ENCODE measurements at regions not wholly inside any gene's neighbourhood (a gene's known extent, or its start where the extent isn't known, plus 50 kb on each side); places are given as distances from the start of the nearest gene placed in this dataset.

DNA sequence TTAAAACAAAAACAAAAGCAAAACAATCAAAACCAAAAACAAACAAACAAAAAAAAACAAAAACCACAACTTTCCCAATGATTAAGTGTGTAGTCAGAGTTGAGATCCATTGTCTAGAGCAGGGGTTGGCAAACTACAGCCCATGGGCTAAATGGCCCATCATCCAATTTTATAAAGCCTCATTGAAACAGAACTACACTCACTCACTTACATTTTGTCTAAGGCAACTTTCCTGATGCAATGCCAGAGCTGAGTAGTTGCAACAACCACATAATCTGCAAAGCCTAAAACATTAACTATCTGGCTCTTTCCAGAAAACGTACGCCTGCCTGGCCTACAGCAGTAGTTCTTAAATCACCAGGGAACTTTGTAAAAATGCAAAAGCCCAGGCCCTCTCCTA, 124.1 kb downstream of the SOX9 start:
- intact Hi-C loops (cut with DNase I), result no loop called here
- no peaks in the 10 kb centered on the region for H3K9me3 ChIP-seq
- H3K27me3 ChIP-seq, result no peaks in the 10 kb centered on the region
- DNase-seq, result no peak
- H3K27ac ChIP-seq, result no peak overlapping the region
- TF ChIP-seq, protein P1, sequence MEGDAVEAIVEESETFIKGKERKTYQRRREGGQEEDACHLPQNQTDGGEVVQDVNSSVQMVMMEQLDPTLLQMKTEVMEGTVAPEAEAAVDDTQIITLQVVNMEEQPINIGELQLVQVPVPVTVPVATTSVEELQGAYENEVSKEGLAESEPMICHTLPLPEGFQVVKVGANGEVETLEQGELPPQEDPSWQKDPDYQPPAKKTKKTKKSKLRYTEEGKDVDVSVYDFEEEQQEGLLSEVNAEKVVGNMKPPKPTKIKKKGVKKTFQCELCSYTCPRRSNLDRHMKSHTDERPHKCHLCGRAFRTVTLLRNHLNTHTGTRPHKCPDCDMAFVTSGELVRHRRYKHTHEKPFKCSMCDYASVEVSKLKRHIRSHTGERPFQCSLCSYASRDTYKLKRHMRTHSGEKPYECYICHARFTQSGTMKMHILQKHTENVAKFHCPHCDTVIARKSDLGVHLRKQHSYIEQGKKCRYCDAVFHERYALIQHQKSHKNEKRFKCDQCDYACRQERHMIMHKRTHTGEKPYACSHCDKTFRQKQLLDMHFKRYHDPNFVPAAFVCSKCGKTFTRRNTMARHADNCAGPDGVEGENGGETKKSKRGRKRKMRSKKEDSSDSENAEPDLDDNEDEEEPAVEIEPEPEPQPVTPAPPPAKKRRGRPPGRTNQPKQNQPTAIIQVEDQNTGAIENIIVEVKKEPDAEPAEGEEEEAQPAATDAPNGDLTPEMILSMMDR (IDR thresholded peaks at IDR 0.05), result no peak
- no peak overlapping the region for H3K4me3 ChIP-seq
- H3K36me3 ChIP-seq, result no peaks in the 10 kb centered on the region
- no peaks in the 10 kb centered on the region for H3K4me1 ChIP-seq
- no peak for ATAC-seq

DNA sequence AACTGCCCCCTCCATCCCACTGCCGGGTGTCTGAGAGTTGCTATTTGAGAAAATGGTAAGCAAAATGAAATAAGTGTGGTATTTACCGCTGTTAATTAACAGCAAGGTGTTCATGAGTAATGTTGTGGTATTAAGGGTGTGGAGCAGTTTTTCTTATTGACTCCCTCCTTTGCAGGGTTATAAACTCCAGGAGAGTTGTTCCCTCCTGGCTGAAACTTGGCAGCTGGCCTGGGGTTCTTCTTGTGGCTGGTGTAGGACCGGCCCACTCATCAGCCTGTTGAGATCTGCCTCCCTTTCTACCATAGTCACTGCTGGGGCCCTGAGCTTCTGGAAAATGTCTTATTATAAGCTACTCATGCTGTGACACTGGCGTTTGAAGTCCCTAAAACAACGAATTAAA, 128.6 kb downstream of the SOX9 start:
- Histone ChIP-seq H3K27ac (no peak overlapping the region), H3K4me1 (no peaks in the 10 kb centered on the region), H3K36me3 (no peaks in the 10 kb centered on the region), H3K4me3 (no peak overlapping the region), H3K27me3 (no peaks in the 10 kb centered on the region), H3K9me3 (no peaks in the 10 kb centered on the region)
- ATAC-seq (no peak), DNase-seq (no peak)
- TF ChIP-seq, protein P1 (IDR thresholded peaks at IDR 0.05), result no peak
- intact Hi-C loops (cut with DNase I), result no loop called here

DNA sequence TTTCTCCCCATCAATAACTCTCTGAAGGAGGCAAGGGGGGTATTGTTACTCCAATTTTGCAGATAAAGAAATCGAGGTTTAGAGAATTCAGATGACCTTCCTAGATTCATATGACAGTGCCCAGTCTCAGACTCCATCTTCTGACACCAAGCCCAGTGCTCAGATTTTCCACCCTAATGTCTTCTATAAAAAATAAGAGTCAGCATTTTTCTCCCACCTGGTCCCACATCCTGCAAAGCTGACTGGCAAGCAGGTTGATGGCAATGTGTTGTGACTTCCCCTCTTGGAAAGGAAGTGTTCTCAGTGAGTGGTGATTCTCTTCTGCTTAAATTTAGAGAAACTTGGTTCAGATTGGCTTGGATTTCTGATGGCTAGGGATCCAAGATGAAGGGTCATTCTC, 129.4 kb downstream of the SOX9 start:
- DNase-seq (no peak), ATAC-seq (no peak)
- Histone ChIP-seq H3K27ac (no peak overlapping the region), H3K4me1 (no peaks in the 10 kb centered on the region), H3K4me3 (no peak overlapping the region), H3K9me3 (no peaks in the 10 kb centered on the region), H3K27me3 (no peaks in the 10 kb centered on the region), H3K36me3 (no peaks in the 10 kb centered on the region)
- TF ChIP-seq, protein P1 (IDR thresholded peaks at IDR 0.05), result no peak
- intact Hi-C loops (cut with DNase I), result no loop called here

DNA sequence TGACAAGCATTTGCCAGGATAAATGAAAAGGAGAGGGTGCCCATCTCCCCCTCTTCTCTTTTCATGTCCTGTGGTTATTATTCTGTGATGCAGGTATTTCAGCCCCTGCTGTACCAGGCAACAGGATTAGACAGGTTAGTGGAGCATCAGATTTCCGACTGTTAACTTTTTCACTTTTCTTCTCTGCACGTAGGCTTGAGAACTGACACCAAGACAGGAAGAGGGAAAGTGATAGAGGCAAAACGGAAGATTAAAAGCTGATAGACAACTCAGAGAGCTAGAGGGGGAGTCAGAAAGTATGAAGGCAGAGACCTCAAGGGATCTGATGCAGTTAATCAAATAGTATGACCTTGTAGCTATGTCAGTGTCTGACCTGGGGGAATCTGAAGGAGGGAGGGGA, 132.8 kb downstream of the SOX9 start:
- no peaks in the 10 kb centered on the region for H3K27me3 ChIP-seq
- no peak overlapping the region for H3K27ac ChIP-seq
- DNase-seq, result no peak
- no peak for ATAC-seq
- no peaks in the 10 kb centered on the region for H3K36me3 ChIP-seq
- intact Hi-C loops (cut with DNase I), result no loop called here
- no peaks in the 10 kb centered on the region for H3K9me3 ChIP-seq
- no peak overlapping the region for H3K4me3 ChIP-seq
- H3K4me1 ChIP-seq, result no peaks in the 10 kb centered on the region
- TF ChIP-seq, protein P1 (IDR thresholded peaks at IDR 0.05), result no peak

DNA sequence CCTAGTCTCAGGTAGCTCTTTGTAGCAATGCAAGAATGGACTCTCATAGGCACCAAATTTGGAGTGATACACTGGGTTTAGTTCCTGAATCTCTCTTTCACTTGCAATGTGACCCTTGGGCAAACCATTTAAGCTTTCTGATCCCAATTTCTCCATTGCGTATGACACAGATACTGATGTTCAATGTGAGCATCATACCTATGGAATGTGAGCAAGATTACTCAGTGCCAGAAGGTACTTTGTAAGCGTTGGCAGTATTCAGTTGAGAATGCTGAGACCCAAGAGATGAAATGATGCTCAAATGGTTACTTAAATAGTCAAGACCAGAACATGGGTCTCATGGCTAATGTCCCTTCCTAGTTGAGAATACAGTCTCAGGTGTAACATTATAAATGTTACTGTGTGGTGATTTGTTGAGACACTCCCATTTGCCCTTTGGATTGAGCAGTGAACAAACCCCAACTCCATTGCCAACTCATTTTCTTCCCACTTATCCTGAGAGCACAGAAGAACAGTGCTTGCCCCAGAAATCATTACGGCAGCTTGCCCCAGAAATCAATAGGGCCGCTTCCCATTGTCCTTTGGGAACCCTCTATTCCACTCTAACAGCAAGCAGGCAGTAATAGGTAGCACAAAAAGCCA, 134.1 kb downstream of the SOX9 start:
- H3K36me3 ChIP-seq, result no peaks in the 10 kb centered on the region
- TF ChIP-seq, protein P1 (IDR thresholded peaks at IDR 0.05), result no peak
- H3K27me3 ChIP-seq, result no peaks in the 10 kb centered on the region
- no peak for DNase-seq
- H3K27ac ChIP-seq, result no peak overlapping the region
- no peak overlapping the region for H3K4me3 ChIP-seq
- no peaks in the 10 kb centered on the region for H3K4me1 ChIP-seq
- no peak for ATAC-seq
- intact Hi-C loops (cut with DNase I), result no loop called here
- no peaks in the 10 kb centered on the region for H3K9me3 ChIP-seq

DNA sequence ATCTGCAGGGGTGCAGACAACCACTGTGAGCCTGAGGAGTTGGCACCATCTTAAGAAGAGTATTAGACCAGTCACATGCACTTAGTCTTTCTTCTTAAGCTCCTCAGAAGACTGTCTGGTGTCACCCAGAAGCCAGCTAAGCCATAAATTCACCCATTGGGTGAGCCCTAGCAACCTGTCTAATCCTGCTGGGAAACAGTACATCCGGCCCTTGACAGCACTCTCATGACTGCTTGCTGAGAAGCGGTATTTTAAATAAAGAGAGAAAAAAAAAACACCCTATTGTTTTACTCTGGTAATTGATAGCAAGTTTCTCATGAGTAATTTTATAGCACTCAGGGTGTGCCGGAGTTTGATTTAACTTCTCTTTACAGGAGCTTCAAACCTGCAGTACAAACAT, 134.7 kb downstream of the SOX9 start:
- no peaks in the 10 kb centered on the region for H3K4me1 ChIP-seq
- no peaks in the 10 kb centered on the region for H3K36me3 ChIP-seq
- H3K4me3 ChIP-seq, result no peak overlapping the region
- DNase-seq (no peak), ATAC-seq (no peak)
- TF ChIP-seq, protein P1 (IDR thresholded peaks at IDR 0.05), result no peak
- H3K27me3 ChIP-seq, result no peaks in the 10 kb centered on the region
- no peak overlapping the region for H3K27ac ChIP-seq
- H3K9me3 ChIP-seq, result no peaks in the 10 kb centered on the region
- intact Hi-C loops (cut with DNase I), result no loop called here
